PC-9 (cell line): ENCODE measurements at regions not wholly inside any gene's neighbourhood (a gene's known extent, or its start where the extent isn't known, plus 50 kb on each side); places are given as distances from the start of the nearest gene placed in this dataset.

Experiments used
- CTCF ChIP-seq: fragments of 200-600 bp; sonication (generic); conservative IDR thresholded peaks from 2 replicates; pipeline ENCODE4 v1.6.1; 2017; ENCODE audit warnings: mixed run types, antibody characterized with exemption, mild to moderate bottlenecking, moderate library complexity
- EZH2 ChIP-seq: fragments of 200-600 bp; sonication (generic); IDR thresholded peaks from 2 replicates; pipeline ENCODE4 v1.8.0; 2017; ENCODE audit warnings: antibody characterized with exemption, low read depth

- TF ChIP-seq CTCF (no peak), EZH2 (no peak)
Measured at GRCh38 chr3:102941786-102942185, 507.0 kb downstream of the ZPLD1 start.
